Nephron progenitor cell (in vitro differentiated cells): ENCODE measurements at regions not wholly inside any gene's neighbourhood (a gene's known extent, or its start where the extent isn't known, plus 50 kb on each side); places are given as distances from the start of the nearest gene placed in this dataset.

ENCODE experiments used
- DNase-seq: peaks from one replicate; pipeline ENCODE4 v3.0.0; 2021
- H3K27ac Mint-ChIP-seq: 2 replicates; pipeline ENCODE4 v1.8.0; 2021; ENCODE audit warnings: mild to moderate bottlenecking, moderate library complexity, mixed read lengths
- H3K27me3 Mint-ChIP-seq: 2 replicates; pipeline ENCODE4 v1.8.0; 2021; ENCODE audit warnings: mild to moderate bottlenecking, low read depth, mixed read lengths; ENCODE audit not compliant: poor library complexity
- H3K36me3 Mint-ChIP-seq: 2 replicates; pipeline ENCODE4 v1.8.0; 2021; ENCODE audit warnings: low read depth, mixed read lengths
- H3K4me1 Mint-ChIP-seq: 2 replicates; pipeline ENCODE4 v1.8.0; 2021; ENCODE audit warnings: mixed read lengths
- H3K4me3 Mint-ChIP-seq: 2 replicates; pipeline ENCODE4 v1.8.0; 2021; ENCODE audit warnings: mild to moderate bottlenecking, moderate library complexity, mixed read lengths
- H3K9me3 Mint-ChIP-seq: 2 replicates; pipeline ENCODE4 v1.8.0; 2021; ENCODE audit warnings: mild to moderate bottlenecking, moderate library complexity, mixed read lengths
- CTCF ChIP-seq: fragments of 200-600 bp; sonication (generic); IDR thresholded peaks from 2 replicates; pipeline ENCODE4 v1.5.0; 2021; ENCODE audit warnings: antibody characterized with exemption

GRCh38 chr2:128412181-128412871 lies 93.7 kb upstream of the HS6ST1 start:
- H3K27ac Mint-ChIP-seq = no peak overlapping the region
- no peaks in the 10 kb centered on the region for H3K36me3 Mint-ChIP-seq
- no peak for DNase-seq
- H3K4me3 Mint-ChIP-seq = no peak overlapping the region
- H3K27me3 Mint-ChIP-seq = peaks cover 3% of the 10 kb centered on the region
- peaks cover 24% of the 10 kb centered on the region for H3K4me1 Mint-ChIP-seq
- TF ChIP-seq CTCF = no peak
- H3K9me3 Mint-ChIP-seq = peaks cover 11% of the 10 kb centered on the region

GRCh38 chr2:128413014-128413717 lies 94.5 kb upstream of the HS6ST1 start:
- no peak for TF ChIP-seq CTCF
- H3K27me3 Mint-ChIP-seq = peaks cover 3% of the 10 kb centered on the region
- no peak overlapping the region for H3K4me3 Mint-ChIP-seq
- peaks cover 15% of the 10 kb centered on the region for H3K4me1 Mint-ChIP-seq
- H3K36me3 Mint-ChIP-seq = no peaks in the 10 kb centered on the region
- H3K27ac Mint-ChIP-seq = no peak overlapping the region
- DNase-seq = no peak
- H3K9me3 Mint-ChIP-seq = peaks cover 14% of the 10 kb centered on the region

- H3K27me3 Mint-ChIP-seq = peaks cover 3% of the 10 kb centered on the region
- H3K9me3 Mint-ChIP-seq = peaks cover 14% of the 10 kb centered on the region
- no peaks in the 10 kb centered on the region for H3K36me3 Mint-ChIP-seq
- no peak overlapping the region for H3K4me3 Mint-ChIP-seq
- H3K27ac Mint-ChIP-seq = no peak overlapping the region
- peaks cover 9% of the 10 kb centered on the region for H3K4me1 Mint-ChIP-seq
- no peak for TF ChIP-seq CTCF
- DNase-seq = no peak
Measured at GRCh38 chr2:128413718-128414341, 95.2 kb upstream of the HS6ST1 start.

GRCh38 chr2:128414351-128414750 lies 95.7 kb upstream of the HS6ST1 start:
- no peak for TF ChIP-seq CTCF
- Mint-ChIP-seq H3K4me1 (peaks cover 5% of the 10 kb centered on the region), H3K4me3 (no peak overlapping the region), H3K27ac (no peak overlapping the region), H3K27me3 (peaks cover 3% of the 10 kb centered on the region), H3K36me3 (peaks cover under 1% of the 10 kb centered on the region), H3K9me3 (peaks cover 16% of the 10 kb centered on the region)
- DNase-seq = no peak

- Mint-ChIP-seq H3K9me3 (peaks cover 24% of the 10 kb centered on the region), H3K27ac (no peak overlapping the region), H3K4me3 (no peak overlapping the region), H3K27me3 (peaks cover 8% of the 10 kb centered on the region), H3K4me1 (peaks cover 5% of the 10 kb centered on the region), H3K36me3 (peaks cover 9% of the 10 kb centered on the region)
- DNase-seq = no peak
- no peak for TF ChIP-seq CTCF
Measured at GRCh38 chr2:128414946-128415778, 96.5 kb upstream of the HS6ST1 start.
